ENCODE measurements at regions not wholly inside any gene's neighbourhood (a gene's known extent, or its start where the extent isn't known, plus 50 kb on each side); places are given as distances from the start of the nearest gene placed in this dataset.

GRCh38 chr7:116340201-116340847, 130.0 kb downstream of the TES start:
- intact Hi-C loops (cut with micrococcal nuclease) (loop anchor here (5.0 kb wide), 2 partner anchors 168 to 247 kb away; no protein-coding TSS in a partner anchor), in situ Hi-C loops (cut with MboI) (no loop called here)
- H3K36me3 ChIP-seq (ENCODE audit: control insufficient read depth, insufficient read depth, low read length): no peaks in the 10 kb centered on the region
- no peak for FAIRE-seq
- no peak overlapping the region for H3K27ac ChIP-seq (ENCODE audit: extremely low read depth, low read depth, low read length)
- ATAC-seq: no peak
- no TSS peak for BruUV-seq (replicated peaks)
- no peaks in the 10 kb centered on the region for H3K79me2 ChIP-seq (ENCODE audit: control insufficient read depth, insufficient read depth, low read length)
- no peak for DNase-seq (ENCODE audit: extremely low read depth in 1 of 4, low spot score in 3 of 4)
- H3K4me1 ChIP-seq (replicated peaks in 1 of 2; ENCODE audit: control insufficient read depth in 2 of 2, insufficient read depth in 2 of 2, low read length in 2 of 2): peaks cover 0 to 16% of the 10 kb centered on the region in 2 experiments; a peak in 3 of 5 replicates
- H3K9ac ChIP-seq (ENCODE audit: insufficient read depth in 1 of 2, low read depth in 2 of 2, low read length in 2 of 2): no peak overlapping the region
- H3K9me1 ChIP-seq (ENCODE audit: control insufficient read depth, insufficient read depth, low read length): no peaks in the 10 kb centered on the region
- H3K4me3 ChIP-seq: no peak overlapping the region
- CTCF ChIA-PET (ENCODE audit: low intra/inter-chr PET ratio): no interaction called here
- H3K9me3 ChIP-seq (replicated peaks; ENCODE audit: control insufficient read depth, insufficient read depth, low read depth, low read length): no peaks in the 10 kb centered on the region
- TF ChIP-seq ZBTB5 (IDR thresholded peaks at IDR 0.05): no peak
- TF ChIP-seq ZNF174 (CRISPR knock-in tag; IDR thresholded peaks at IDR 0.05): no peak
- no peak for TF ChIP-seq ZBTB2 (IDR thresholded peaks at IDR 0.05)
- TF ChIP-seq ZNF57 (CRISPR knock-in tag; IDR thresholded peaks at IDR 0.05): no peak
- TF ChIP-seq ZNF592 (IDR thresholded peaks at IDR 0.05): no peak
- TF ChIP-seq KAT8 (IDR thresholded peaks at IDR 0.05; ENCODE audit: low read depth): no peak
- no peak for TF ChIP-seq TCF15 (CRISPR knock-in tag; IDR thresholded peaks at IDR 0.05)
- TF ChIP-seq SRSF3 (IDR thresholded peaks at IDR 0.05; ENCODE audit: insufficient read depth, low read length): no peak
- no peak for TF ChIP-seq ZBTB33 (CRISPR knock-in tag; IDR thresholded peaks at IDR 0.05)
- no peak overlapping the region for H3K4me2 ChIP-seq (ENCODE audit: insufficient read depth, low read length)
- POLR2A ChIA-PET: interaction anchor here (1.1 to 1.2 kb wide), 2 partner anchors 8 to 13 kb away, joined by 3 read pairs; no protein-coding TSS in a partner anchor
- no peaks in the 10 kb centered on the region for H4K20me1 ChIP-seq (replicated peaks; ENCODE audit: control insufficient read depth, insufficient read depth, low read length)
- H3K27me3 ChIP-seq (ENCODE audit: control insufficient read depth in 2 of 2, insufficient read depth in 2 of 2, low read length in 2 of 2): no peaks in the 10 kb centered on the region
- no peak overlapping the region for H2AFZ ChIP-seq (ENCODE audit: low read depth, low read length)
- 38% methylated on average over 4 of the region's 4 CpGs for WGBS (ENCODE audit: insufficient coverage, low coverage, missing lambda C conversion rate)

Measured in K562 (cell line).